ENCODE measurements at regions not wholly inside any gene's neighbourhood (a gene's known extent, or its start where the extent isn't known, plus 50 kb on each side); places are given as distances from the start of the nearest gene placed in this dataset.

DNA sequence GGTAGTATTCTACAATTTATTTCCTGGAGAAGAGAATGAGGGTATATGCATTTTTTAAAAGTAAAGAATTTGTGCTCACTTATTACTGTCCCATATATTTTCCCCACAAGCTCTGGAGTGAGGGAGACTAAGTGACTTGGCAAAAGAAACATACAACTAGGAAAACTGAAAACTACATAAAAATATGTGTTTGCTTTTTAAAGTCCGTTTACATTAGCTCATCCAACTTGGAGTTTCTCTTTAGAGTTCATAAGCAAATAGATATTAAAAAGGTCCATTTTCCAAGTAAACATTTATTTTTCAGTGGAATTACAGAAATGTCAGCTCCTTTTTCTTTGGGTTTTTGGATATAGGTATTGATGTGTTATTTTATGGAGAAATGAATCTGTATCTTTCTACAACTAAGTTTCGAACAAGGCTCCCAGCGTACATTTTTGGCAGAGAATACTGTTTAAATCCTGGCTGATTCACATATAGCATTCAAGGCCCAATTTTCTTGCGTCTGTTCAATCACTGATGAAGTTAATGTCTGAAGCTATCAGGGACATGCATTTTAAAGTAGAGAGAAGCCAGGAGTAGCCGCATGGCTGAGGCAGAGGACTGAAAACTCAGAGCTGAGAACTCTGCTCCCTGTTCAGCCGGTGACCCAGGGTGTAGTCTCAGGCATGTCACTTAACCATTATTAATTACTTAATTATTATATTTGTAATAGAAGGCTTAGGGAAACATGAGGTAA lies 729.4 kb downstream of the EFNB2 start (continued):
- TF ChIP-seq, protein P1, sequence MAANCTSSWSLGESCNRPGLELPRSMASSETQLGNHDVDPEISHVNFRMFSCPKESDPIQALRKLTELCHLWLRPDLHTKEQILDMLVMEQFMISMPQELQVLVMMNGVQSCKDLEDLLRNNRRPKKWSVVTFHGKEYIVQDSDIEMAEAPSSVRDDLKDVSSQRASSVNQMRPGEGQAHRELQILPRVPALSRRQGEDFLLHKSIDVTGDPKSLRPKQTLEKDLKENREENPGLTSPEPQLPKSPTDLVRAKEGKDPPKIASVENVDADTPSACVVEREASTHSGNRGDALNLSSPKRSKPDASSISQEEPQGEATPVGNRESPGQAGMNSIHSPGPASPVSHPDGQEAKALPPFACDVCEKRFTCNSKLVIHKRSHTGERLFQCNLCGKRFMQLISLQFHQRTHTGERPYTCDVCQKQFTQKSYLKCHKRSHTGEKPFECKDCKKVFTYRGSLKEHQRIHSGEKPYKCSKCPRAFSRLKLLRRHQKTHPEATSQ (tag by site-specific recombination; IDR thresholded peaks at IDR 0.05) = no peak
- TF ChIP-seq, protein P2, sequence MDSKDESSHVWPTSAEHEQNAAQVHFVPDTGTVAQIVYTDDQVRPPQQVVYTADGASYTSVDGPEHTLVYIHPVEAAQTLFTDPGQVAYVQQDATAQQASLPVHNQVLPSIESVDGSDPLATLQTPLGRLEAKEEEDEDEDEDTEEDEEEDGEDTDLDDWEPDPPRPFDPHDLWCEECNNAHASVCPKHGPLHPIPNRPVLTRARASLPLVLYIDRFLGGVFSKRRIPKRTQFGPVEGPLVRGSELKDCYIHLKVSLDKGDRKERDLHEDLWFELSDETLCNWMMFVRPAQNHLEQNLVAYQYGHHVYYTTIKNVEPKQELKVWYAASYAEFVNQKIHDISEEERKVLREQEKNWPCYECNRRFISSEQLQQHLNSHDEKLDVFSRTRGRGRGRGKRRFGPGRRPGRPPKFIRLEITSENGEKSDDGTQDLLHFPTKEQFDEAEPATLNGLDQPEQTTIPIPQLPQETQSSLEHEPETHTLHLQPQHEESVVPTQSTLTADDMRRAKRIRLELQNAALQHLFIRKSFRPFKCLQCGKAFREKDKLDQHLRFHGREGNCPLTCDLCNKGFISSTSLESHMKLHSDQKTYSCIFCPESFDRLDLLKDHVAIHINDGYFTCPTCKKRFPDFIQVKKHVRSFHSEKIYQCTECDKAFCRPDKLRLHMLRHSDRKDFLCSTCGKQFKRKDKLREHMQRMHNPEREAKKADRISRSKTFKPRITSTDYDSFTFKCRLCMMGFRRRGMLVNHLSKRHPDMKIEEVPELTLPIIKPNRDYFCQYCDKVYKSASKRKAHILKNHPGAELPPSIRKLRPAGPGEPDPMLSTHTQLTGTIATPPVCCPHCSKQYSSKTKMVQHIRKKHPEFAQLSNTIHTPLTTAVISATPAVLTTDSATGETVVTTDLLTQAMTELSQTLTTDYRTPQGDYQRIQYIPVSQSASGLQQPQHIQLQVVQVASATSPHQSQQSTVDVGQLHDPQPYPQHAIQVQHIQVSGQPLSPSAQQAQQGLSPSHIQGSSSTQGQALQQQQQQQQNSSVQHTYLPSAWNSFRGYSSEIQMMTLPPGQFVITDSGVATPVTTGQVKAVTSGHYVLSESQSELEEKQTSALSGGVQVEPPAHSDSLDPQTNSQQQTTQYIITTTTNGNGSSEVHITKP (tag by site-specific recombination; IDR thresholded peaks at IDR 0.05) = no peak

DNA sequence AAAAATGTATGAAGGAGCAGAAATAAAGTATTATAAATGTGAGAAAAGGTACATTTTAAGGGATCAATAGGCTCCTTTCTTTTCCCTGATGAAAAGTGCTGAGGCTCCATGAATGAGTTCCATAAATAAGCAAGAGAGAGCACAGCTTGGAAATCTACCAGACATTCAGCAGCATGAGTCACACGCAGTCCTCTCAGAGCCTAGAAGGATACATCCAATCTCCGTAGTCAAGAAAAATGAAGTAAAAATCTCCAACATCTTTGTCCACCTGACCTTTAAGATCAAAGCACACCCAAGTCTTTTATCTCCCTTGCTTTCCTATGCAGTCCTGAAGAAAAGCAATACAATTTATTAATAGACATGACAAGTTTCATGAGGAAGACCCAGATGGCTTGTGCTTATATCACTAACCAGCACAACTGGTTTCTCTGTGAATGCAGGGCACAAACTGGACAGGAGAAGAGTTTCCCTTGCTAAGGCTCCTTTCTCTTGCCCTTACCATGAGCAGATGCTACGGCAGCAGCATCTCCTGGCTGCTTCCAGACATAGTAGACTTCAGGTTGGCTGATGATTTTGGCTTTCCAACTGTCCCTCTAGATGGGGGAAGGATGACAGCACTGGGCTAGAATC lies 730.8 kb downstream of the EFNB2 start:
- Histone ChIP-seq H3K27ac (ENCODE audit: extremely low read depth, low read depth, low read length) (no peak overlapping the region), H3K9me3 (ENCODE audit: control insufficient read depth, insufficient read depth, low read depth, low read length) (no peaks in the 10 kb centered on the region), H3K36me3 (ENCODE audit: control insufficient read depth in 2 of 2, insufficient read depth in 1 of 2, low read length in 2 of 2) (no peaks in the 10 kb centered on the region), H3K4me1 (ENCODE audit: control insufficient read depth, insufficient read depth, low read length) (no peaks in the 10 kb centered on the region), H3K4me3 (ENCODE audit: low read depth, low read length) (no peak overlapping the region)
- TF ChIP-seq, protein P3, sequence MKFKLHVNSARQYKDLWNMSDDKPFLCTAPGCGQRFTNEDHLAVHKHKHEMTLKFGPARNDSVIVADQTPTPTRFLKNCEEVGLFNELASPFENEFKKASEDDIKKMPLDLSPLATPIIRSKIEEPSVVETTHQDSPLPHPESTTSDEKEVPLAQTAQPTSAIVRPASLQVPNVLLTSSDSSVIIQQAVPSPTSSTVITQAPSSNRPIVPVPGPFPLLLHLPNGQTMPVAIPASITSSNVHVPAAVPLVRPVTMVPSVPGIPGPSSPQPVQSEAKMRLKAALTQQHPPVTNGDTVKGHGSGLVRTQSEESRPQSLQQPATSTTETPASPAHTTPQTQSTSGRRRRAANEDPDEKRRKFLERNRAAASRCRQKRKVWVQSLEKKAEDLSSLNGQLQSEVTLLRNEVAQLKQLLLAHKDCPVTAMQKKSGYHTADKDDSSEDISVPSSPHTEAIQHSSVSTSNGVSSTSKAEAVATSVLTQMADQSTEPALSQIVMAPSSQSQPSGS (tag by site-specific recombination; IDR thresholded peaks at IDR 0.05; ENCODE audit: low read depth) = no peak
- no peak for TF ChIP-seq ZNF768 (tag by site-specific recombination; IDR thresholded peaks at IDR 0.05)
- TF ChIP-seq FEZF1 (tag by site-specific recombination; IDR thresholded peaks at IDR 0.05) = no peak
- TF ChIP-seq SP7 (tag by site-specific recombination; IDR thresholded peaks at IDR 0.05) = no peak
- TF ChIP-seq, protein P4, sequence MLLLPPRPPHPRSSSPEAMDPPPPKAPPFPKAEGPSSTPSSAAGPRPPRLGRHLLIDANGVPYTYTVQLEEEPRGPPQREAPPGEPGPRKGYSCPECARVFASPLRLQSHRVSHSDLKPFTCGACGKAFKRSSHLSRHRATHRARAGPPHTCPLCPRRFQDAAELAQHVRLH (tag by site-specific recombination; IDR thresholded peaks at IDR 0.05) = no peak
- TF ChIP-seq KLF8 (tag by site-specific recombination; IDR thresholded peaks at IDR 0.05) = no peak
- TF ChIP-seq ZNF555 (tag by site-specific recombination; conservative IDR thresholded peaks at IDR 0.05) = no peak
- no peak for TF ChIP-seq ZNF792 (tag by site-specific recombination; IDR thresholded peaks at IDR 0.05)
- no peak for TF ChIP-seq ZNF19 (tag by site-specific recombination; IDR thresholded peaks at IDR 0.05; ENCODE audit: low read depth)
- no peak for TF ChIP-seq KLF10 (tag by site-specific recombination; IDR thresholded peaks at IDR 0.05)
- no peak for TF ChIP-seq ZNF510 (tag by site-specific recombination; IDR thresholded peaks at IDR 0.05; ENCODE audit: insufficient replicate concordance)
- CTCF ChIA-PET = no interaction called here
- POLR2A ChIA-PET = no interaction called here

DNA sequence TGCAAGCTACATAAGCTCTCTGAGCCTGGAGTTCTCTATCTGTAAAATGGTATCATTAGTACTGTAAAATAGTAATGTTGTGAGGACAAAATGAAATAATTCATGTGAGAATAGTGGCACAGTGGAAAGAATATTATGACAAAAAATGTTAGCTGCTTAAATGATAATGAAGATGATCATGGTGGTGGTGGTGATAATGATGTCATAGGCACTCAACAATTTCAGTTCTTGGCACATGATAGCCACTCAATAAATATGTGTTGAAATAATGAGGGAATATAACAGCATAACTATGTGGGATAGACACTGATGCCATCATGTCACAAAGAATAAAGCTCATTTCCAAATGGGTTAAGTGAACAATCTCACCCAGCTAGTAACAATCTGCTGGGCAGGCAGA lies 736.3 kb downstream of the EFNB2 start:
- CTCF ChIA-PET = no interaction called here
- no peaks in the 10 kb centered on the region for H3K4me1 ChIP-seq (ENCODE audit: control insufficient read depth, insufficient read depth, low read length)
- H3K27ac ChIP-seq (ENCODE audit: extremely low read depth, low read depth, low read length) = no peak overlapping the region
- H3K36me3 ChIP-seq (ENCODE audit: control insufficient read depth in 2 of 2, insufficient read depth in 1 of 2, low read length in 2 of 2) = no peaks in the 10 kb centered on the region
- POLR2A ChIA-PET = no interaction called here
- H3K4me3 ChIP-seq (ENCODE audit: low read depth, low read length) = no peak overlapping the region
- H3K9me3 ChIP-seq (ENCODE audit: control insufficient read depth, insufficient read depth, low read depth, low read length) = no peaks in the 10 kb centered on the region
- TF ChIP-seq ZNF155 (tag by site-specific recombination; IDR thresholded peaks at IDR 0.05) (no peak), ZNF23 (tag by site-specific recombination; IDR thresholded peaks at IDR 0.05; ENCODE audit: borderline replicate concordance) (no peak), ZNF341 (tag by site-specific recombination; IDR thresholded peaks at IDR 0.05; ENCODE audit: low read depth) (no peak), ZBTB48 (tag by site-specific recombination; IDR thresholded peaks at IDR 0.05) (no peak), SP3 (tag by site-specific recombination; IDR thresholded peaks at IDR 0.05) (no peak), ZNF623 (tag by site-specific recombination; IDR thresholded peaks at IDR 0.05) (no peak), TRIM28 (IDR thresholded peaks at IDR 0.05; ENCODE audit: borderline replicate concordance, low read length) (no peak), ZNF501 (tag by site-specific recombination; IDR thresholded peaks at IDR 0.05) (no peak)
- TF ChIP-seq, protein P5, sequence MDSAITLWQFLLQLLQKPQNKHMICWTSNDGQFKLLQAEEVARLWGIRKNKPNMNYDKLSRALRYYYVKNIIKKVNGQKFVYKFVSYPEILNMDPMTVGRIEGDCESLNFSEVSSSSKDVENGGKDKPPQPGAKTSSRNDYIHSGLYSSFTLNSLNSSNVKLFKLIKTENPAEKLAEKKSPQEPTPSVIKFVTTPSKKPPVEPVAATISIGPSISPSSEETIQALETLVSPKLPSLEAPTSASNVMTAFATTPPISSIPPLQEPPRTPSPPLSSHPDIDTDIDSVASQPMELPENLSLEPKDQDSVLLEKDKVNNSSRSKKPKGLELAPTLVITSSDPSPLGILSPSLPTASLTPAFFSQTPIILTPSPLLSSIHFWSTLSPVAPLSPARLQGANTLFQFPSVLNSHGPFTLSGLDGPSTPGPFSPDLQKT (IDR thresholded peaks at IDR 0.05; ENCODE audit: borderline replicate concordance, low read depth, low read length) = no peak
